Upper lobe of left lung (tissue), 4 donors: ENCODE measurements at regions not wholly inside any gene's neighbourhood (a gene's known extent, or its start where the extent isn't known, plus 50 kb on each side); places are given as distances from the start of the nearest gene placed in this dataset.

Experiments
- POLR2A ChIP-seq, 4 donors: fragments of 450-650 bp; IDR thresholded peaks; one replicate each; pipeline ENCODE4 v1.5.1; 2016 to 2017; ENCODE audit warnings: antibody characterized with exemption in 4 of 4, mild to moderate bottlenecking in 2 of 4
- TF ChIP-seq, protein P1 (sequence below), 6 experiments: fragments of 450-650 bp in 4 of 6; fragments of 200-600 bp in 2 of 6; sonication (generic) in 2 of 6; IDR thresholded peaks; one replicate each; pipeline ENCODE4 v1.5.1; 2016 to 2019; ENCODE audit warnings: antibody characterized with exemption in 6 of 6

DNA sequence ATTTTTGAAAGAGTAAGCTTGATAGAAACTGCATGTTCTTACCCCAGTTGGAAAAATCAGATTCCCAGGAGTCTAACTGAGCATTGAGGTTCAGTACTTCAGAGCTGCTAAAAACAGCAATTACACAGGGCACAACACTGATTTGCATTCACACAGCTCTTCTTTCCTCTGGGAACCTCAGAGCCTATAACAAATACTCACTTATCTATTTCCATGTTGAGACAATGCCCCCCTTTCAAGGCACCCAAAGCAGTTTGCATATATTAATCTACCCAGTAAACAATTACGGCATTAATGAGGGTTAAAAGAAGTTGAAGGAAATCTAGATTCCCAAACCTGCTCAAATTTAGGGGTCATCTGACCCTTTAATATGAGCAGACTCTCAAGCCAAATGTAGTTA, 126.9 kb upstream of the SLC35F3 start:
- TF ChIP-seq POLR2A (IDR thresholded peaks at IDR 0.05) = no peak
- TF ChIP-seq, protein P1, sequence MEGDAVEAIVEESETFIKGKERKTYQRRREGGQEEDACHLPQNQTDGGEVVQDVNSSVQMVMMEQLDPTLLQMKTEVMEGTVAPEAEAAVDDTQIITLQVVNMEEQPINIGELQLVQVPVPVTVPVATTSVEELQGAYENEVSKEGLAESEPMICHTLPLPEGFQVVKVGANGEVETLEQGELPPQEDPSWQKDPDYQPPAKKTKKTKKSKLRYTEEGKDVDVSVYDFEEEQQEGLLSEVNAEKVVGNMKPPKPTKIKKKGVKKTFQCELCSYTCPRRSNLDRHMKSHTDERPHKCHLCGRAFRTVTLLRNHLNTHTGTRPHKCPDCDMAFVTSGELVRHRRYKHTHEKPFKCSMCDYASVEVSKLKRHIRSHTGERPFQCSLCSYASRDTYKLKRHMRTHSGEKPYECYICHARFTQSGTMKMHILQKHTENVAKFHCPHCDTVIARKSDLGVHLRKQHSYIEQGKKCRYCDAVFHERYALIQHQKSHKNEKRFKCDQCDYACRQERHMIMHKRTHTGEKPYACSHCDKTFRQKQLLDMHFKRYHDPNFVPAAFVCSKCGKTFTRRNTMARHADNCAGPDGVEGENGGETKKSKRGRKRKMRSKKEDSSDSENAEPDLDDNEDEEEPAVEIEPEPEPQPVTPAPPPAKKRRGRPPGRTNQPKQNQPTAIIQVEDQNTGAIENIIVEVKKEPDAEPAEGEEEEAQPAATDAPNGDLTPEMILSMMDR (IDR thresholded peaks at IDR 0.05) = no peak
